OCI-LY7 (cell line): ENCODE measurements at regions not wholly inside any gene's neighbourhood (a gene's known extent, or its start where the extent isn't known, plus 50 kb on each side); places are given as distances from the start of the nearest gene placed in this dataset.

Source experiments
- BruUV-seq: library from RNA; stranded (reverse); fragments of 400-500 nt; replicated peaks from 2 replicates; lab custom pipeline; 2021; lab: Mats Ljungman, UMichigan
- CTCF ChIA-PET: fragments of 300-600 bp; sonication (Branson Sonifier 250); formaldehyde crosslinking; loops from one replicate; lab custom pipeline; 2022; ENCODE audit warnings: antibody characterized with exemption; ENCODE audit not compliant: unreplicated experiment; lab: Charles Lee
- POLR2A ChIA-PET: fragments of 300-600 bp; sonication (Branson Sonifier 250); formaldehyde crosslinking; loops from one replicate; lab custom pipeline; 2022; ENCODE audit warnings: antibody characterized with exemption; lab: Charles Lee
- DNase-seq: peaks from one replicate; pipeline ENCODE4 v3.0.0-alpha.2; 2015; ENCODE audit warnings: low spot score
- H2AFZ ChIP-seq: fragments of 200-600 bp; sonication (generic), shearing (Covaris generic); 2 replicates; pipeline ENCODE4 v1.6.1; 2014; ENCODE audit warnings: mild to moderate bottlenecking, antibody characterized with exemption, low read length, moderate library complexity
- H3K27ac ChIP-seq: fragments of 200-600 bp; sonication (generic); 2 replicates; pipeline ENCODE4 v1.5.1; 2014; ENCODE audit warnings: mixed run types, low read depth, mild to moderate bottlenecking, moderate library complexity, low read length, inconsistent platforms; ENCODE audit not compliant: poor library complexity, severe bottlenecking
- H3K36me3 ChIP-seq: fragments of 200-600 bp; sonication (generic); 2 replicates; pipeline ENCODE4 v1.6.1; 2014; ENCODE audit warnings: mild to moderate bottlenecking, antibody characterized with exemption, low read length, moderate library complexity, mixed read lengths; ENCODE audit not compliant: insufficient read depth
- H3K4me1 ChIP-seq: fragments of 200-600 bp; sonication (generic); 2 replicates; pipeline ENCODE4 v1.5.1; 2014; ENCODE audit warnings: mild to moderate bottlenecking, low read length; ENCODE audit not compliant: insufficient read depth, poor library complexity, severe bottlenecking
- H3K4me2 ChIP-seq: fragments of 200-600 bp; sonication (generic); 2 replicates; pipeline ENCODE4 v1.6.1; 2014; ENCODE audit warnings: mild to moderate bottlenecking, low read length
- H3K4me3 ChIP-seq: fragments of 200-600 bp; sonication (generic); 2 replicates; pipeline ENCODE4 v1.5.1; 2014; ENCODE audit warnings: mild to moderate bottlenecking, low read depth, low read length; ENCODE audit not compliant: poor library complexity, severe bottlenecking
- H3K79me2 ChIP-seq: fragments of 200-600 bp; sonication (generic); 2 replicates; pipeline ENCODE4 v1.6.1; 2016; ENCODE audit warnings: low read depth, mild to moderate bottlenecking, low read length, moderate library complexity, mixed read lengths; ENCODE audit not compliant: insufficient read depth
- H3K9me2 ChIP-seq: fragments of 200-600 bp; sonication (generic); 2 replicates; pipeline ENCODE4 v1.6.1; 2016; ENCODE audit warnings: mild to moderate bottlenecking, low read length, mixed read lengths; ENCODE audit not compliant: insufficient read depth
- H3K9me3 ChIP-seq: fragments of 200-600 bp; sonication (generic); 2 replicates; pipeline ENCODE4 v1.6.1; 2014; ENCODE audit warnings: mild to moderate bottlenecking, mixed run types, low read length, mixed read lengths
- H4K20me1 ChIP-seq: fragments of 200-600 bp; sonication (generic); 2 replicates; pipeline ENCODE4 v1.6.1; 2014; ENCODE audit warnings: mild to moderate bottlenecking, antibody characterized with exemption, low read length, moderate library complexity, mixed read lengths; ENCODE audit not compliant: insufficient read depth
- CTCF ChIP-seq: fragments of 200-600 bp; sonication (generic); conservative IDR thresholded peaks from 2 replicates; pipeline ENCODE4 v1.5.1; 2014; ENCODE audit warnings: mild to moderate bottlenecking, antibody characterized with exemption, low read length, moderate library complexity, mixed read lengths
- EZH2phosphoT487 ChIP-seq: fragments of 200-600 bp; sonication (generic); IDR thresholded peaks from 2 replicates; pipeline ENCODE4 v1.6.1; 2018; ENCODE audit warnings: low read depth, borderline replicate concordance, mild to moderate bottlenecking, mixed run types, antibody characterized with exemption, low read length, moderate library complexity, mixed read lengths
- intact Hi-C: fragments of 100-400 bp; cut with micrococcal nuclease; formaldehyde crosslinking; loops from one replicate; pipeline ENCODE4 v1.10.0; 2022; ENCODE audit not compliant: unreplicated experiment

- Histone ChIP-seq H2AFZ (no peak overlapping the region), H4K20me1 (no peaks in the 10 kb centered on the region), H3K4me1 (no peaks in the 10 kb centered on the region), H3K4me3 (no peak overlapping the region), H3K79me2 (no peaks in the 10 kb centered on the region), H3K9me2 (no peaks in the 10 kb centered on the region), H3K9me3 (no peaks in the 10 kb centered on the region), H3K4me2 (no peak overlapping the region), H3K36me3 (no peaks in the 10 kb centered on the region), H3K27ac (no peak overlapping the region)
- CTCF ChIA-PET, result no interaction called here
- intact Hi-C loops, result no loop called here
- no peak for TF ChIP-seq EZH2phosphoT487
- no peak for TF ChIP-seq CTCF
- no peak for DNase-seq
- no TSS peak for BruUV-seq
- POLR2A ChIA-PET, result no interaction called here
Observed at GRCh38 chr10:6877336-6877721, 297.3 kb upstream of the PRKCQ start.

- TF ChIP-seq CTCF (no peak), EZH2phosphoT487 (no peak)
- H3K27ac ChIP-seq, result no peak overlapping the region
- intact Hi-C loops, result no loop called here
- H3K36me3 ChIP-seq, result no peaks in the 10 kb centered on the region
- H2AFZ ChIP-seq, result no peak overlapping the region
- no peaks in the 10 kb centered on the region for H3K79me2 ChIP-seq
- H3K4me2 ChIP-seq, result no peak overlapping the region
- no peaks in the 10 kb centered on the region for H3K9me3 ChIP-seq
- no peaks in the 10 kb centered on the region for H4K20me1 ChIP-seq
- no peaks in the 10 kb centered on the region for H3K4me1 ChIP-seq
- H3K4me3 ChIP-seq, result no peak overlapping the region
- BruUV-seq, result no TSS peak
- POLR2A ChIA-PET, result interaction anchor here (0.5 to 1.2 kb wide), 2 partner anchors 12 to 63 kb away, joined by 3 read pairs; no protein-coding TSS in a partner anchor
- DNase-seq, result no peak
- CTCF ChIA-PET, result no interaction called here
- no peaks in the 10 kb centered on the region for H3K9me2 ChIP-seq
Observed at GRCh38 chr10:6875269-6875865, 295.3 kb upstream of the PRKCQ start.

- Histone ChIP-seq H3K9me3 (no peaks in the 10 kb centered on the region), H3K4me1 (no peaks in the 10 kb centered on the region), H4K20me1 (no peaks in the 10 kb centered on the region), H3K4me3 (no peak overlapping the region), H3K79me2 (no peaks in the 10 kb centered on the region), H3K9me2 (no peaks in the 10 kb centered on the region), H2AFZ (no peak overlapping the region), H3K4me2 (no peak overlapping the region), H3K27ac (no peak overlapping the region), H3K36me3 (no peaks in the 10 kb centered on the region)
- BruUV-seq, result no TSS peak
- no peak for DNase-seq
- ChIA-PET POLR2A (no interaction called here), CTCF (no interaction called here)
- intact Hi-C loops, result no loop called here
- TF ChIP-seq CTCF, result no peak
- no peak for TF ChIP-seq EZH2phosphoT487
Observed at GRCh38 chr10:6871128-6871527, 291.1 kb upstream of the PRKCQ start.
